DOHH2 (cell line): ENCODE measurements at regions not wholly inside any gene's neighbourhood (a gene's known extent, or its start where the extent isn't known, plus 50 kb on each side); places are given as distances from the start of the nearest gene placed in this dataset.

Experiments
- H3F3A ChIP-seq: fragments of 200-600 bp; sonication (generic), shearing (Covaris generic); 2 replicates; pipeline ENCODE4 v1.6.0; 2016; ENCODE audit warnings: antibody characterized with exemption, mild to moderate bottlenecking; ENCODE audit not compliant: control insufficient read depth, insufficient read depth
- H3K27ac ChIP-seq: fragments of 200-600 bp; sonication (generic); 2 replicates; pipeline ENCODE4 v1.5.1; 2014; ENCODE audit warnings: low read depth, mild to moderate bottlenecking, low read length, moderate library complexity
- H3K27me3 ChIP-seq: fragments of 200-600 bp; sonication (generic); 2 replicates; pipeline ENCODE4 v1.6.1; 2014; ENCODE audit warnings: mild to moderate bottlenecking, low read length, mixed read lengths; ENCODE audit not compliant: control insufficient read depth
- H3K36me3 ChIP-seq: fragments of 200-600 bp; sonication (generic); 2 replicates; pipeline ENCODE4 v1.6.1; 2014; ENCODE audit warnings: mild to moderate bottlenecking, low read length, moderate library complexity, mixed read lengths; ENCODE audit not compliant: control insufficient read depth
- H3K4me1 ChIP-seq: fragments of 200-600 bp; sonication (generic); 2 replicates; pipeline ENCODE4 v1.6.1; 2014; ENCODE audit warnings: mild to moderate bottlenecking, low read length, mixed read lengths; ENCODE audit not compliant: control insufficient read depth
- H3K4me2 ChIP-seq: fragments of 200-600 bp; sonication (generic); 2 replicates; pipeline ENCODE4 v1.6.0; 2014; ENCODE audit warnings: mild to moderate bottlenecking, low read length, moderate library complexity
- H3K4me3 ChIP-seq: fragments of 200-600 bp; sonication (generic); 2 replicates; pipeline ENCODE4 v1.5.1; 2014; ENCODE audit warnings: mild to moderate bottlenecking, low read length, mixed read lengths
- H3K79me2 ChIP-seq: fragments of 200-600 bp; sonication (generic); 2 replicates; pipeline ENCODE4 v1.6.1; 2014; ENCODE audit warnings: mild to moderate bottlenecking, low read length, mixed read lengths; ENCODE audit not compliant: control insufficient read depth
- H3K9me2 ChIP-seq: fragments of 200-600 bp; sonication (generic); replicated peaks from 2 replicates; pipeline ENCODE4 v1.6.1; 2014; ENCODE audit warnings: mild to moderate bottlenecking, low read length, mixed read lengths; ENCODE audit not compliant: control insufficient read depth
- H3K9me3 ChIP-seq: fragments of 200-600 bp; sonication (generic); 2 replicates; pipeline ENCODE4 v1.6.1; 2014; ENCODE audit warnings: antibody characterized with exemption, low read length, mixed read lengths; ENCODE audit not compliant: control insufficient read depth, insufficient read depth
- H4K20me1 ChIP-seq: fragments of 200-600 bp; sonication (generic); 2 replicates; pipeline ENCODE4 v1.6.0; 2014; ENCODE audit warnings: low read depth, mild to moderate bottlenecking, antibody characterized with exemption, low read length, moderate library complexity; ENCODE audit not compliant: control insufficient read depth, insufficient read depth
- EZH2phosphoT487 ChIP-seq: fragments of 200-600 bp; sonication (generic); IDR thresholded peaks from 2 replicates; pipeline ENCODE4 v1.6.1; 2017; ENCODE audit warnings: borderline replicate concordance, mild to moderate bottlenecking, antibody characterized with exemption, low read length, moderate library complexity, mixed read lengths
- TF ChIP-seq, protein P1 (sequence below): fragments of 200-600 bp; sonication (generic); IDR thresholded peaks from one replicate; pipeline ENCODE4 v1.5.1; 2014; ENCODE audit warnings: antibody characterized with exemption, mild to moderate bottlenecking, low read depth, low read length; ENCODE audit not compliant: poor library complexity, severe bottlenecking

DNA sequence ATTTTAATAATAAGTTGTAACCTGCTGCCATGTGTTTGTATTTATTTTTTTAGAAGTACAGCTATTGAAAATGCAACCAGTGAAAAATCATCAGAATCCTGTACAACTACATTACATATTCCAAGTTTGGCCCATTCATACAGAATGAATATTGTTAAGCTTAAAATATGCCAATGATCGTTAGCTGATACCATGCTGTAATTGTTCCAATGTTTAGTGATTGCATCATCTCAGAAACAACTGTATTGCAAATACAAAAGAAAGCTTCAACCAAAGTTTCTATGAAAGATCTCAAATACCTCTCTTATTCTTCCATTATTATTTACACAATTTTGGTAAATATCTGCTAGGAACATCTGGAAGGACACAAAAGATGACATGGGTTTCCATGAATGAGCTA lies 51.6 kb upstream of the ALCAM start:
- Histone ChIP-seq H3K27ac (no peak overlapping the region), H3K9me2 (no peaks in the 10 kb centered on the region), H3K4me1 (no peaks in the 10 kb centered on the region), H3K4me3 (no peak overlapping the region), H3K9me3 (no peaks in the 10 kb centered on the region), H3K4me2 (no peak overlapping the region), H3K79me2 (no peaks in the 10 kb centered on the region), H4K20me1 (no peaks in the 10 kb centered on the region), H3F3A (no peaks in the 10 kb centered on the region), H3K27me3 (no peaks in the 10 kb centered on the region), H3K36me3 (no peaks in the 10 kb centered on the region)
- no peak for TF ChIP-seq EZH2phosphoT487
- TF ChIP-seq, protein P1, sequence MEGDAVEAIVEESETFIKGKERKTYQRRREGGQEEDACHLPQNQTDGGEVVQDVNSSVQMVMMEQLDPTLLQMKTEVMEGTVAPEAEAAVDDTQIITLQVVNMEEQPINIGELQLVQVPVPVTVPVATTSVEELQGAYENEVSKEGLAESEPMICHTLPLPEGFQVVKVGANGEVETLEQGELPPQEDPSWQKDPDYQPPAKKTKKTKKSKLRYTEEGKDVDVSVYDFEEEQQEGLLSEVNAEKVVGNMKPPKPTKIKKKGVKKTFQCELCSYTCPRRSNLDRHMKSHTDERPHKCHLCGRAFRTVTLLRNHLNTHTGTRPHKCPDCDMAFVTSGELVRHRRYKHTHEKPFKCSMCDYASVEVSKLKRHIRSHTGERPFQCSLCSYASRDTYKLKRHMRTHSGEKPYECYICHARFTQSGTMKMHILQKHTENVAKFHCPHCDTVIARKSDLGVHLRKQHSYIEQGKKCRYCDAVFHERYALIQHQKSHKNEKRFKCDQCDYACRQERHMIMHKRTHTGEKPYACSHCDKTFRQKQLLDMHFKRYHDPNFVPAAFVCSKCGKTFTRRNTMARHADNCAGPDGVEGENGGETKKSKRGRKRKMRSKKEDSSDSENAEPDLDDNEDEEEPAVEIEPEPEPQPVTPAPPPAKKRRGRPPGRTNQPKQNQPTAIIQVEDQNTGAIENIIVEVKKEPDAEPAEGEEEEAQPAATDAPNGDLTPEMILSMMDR: no peak

DNA sequence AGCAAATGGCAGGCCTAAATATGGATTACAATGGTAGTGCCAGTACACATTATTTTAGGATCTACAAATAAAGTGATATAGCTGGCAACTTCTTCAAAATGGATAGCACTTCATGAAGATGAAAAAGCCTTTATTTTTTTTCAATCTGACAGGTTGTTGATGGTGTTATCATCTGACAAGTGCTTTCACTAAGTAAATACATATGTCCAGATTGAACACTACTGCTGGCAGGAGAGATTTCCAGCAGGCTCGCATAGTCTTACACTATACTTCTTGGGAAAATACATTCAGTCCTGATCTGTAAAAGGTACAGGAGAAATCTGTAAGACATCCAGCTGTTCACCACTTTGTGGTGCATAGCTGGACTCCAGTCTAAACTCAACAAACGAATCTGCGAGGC lies 50.9 kb upstream of the ALCAM start:
- H3K9me2 ChIP-seq: no peaks in the 10 kb centered on the region
- no peak overlapping the region for H3K4me3 ChIP-seq
- H3K27ac ChIP-seq: no peak overlapping the region
- no peaks in the 10 kb centered on the region for H3F3A ChIP-seq
- H3K9me3 ChIP-seq: no peaks in the 10 kb centered on the region
- H3K79me2 ChIP-seq: no peaks in the 10 kb centered on the region
- TF ChIP-seq, protein P1: no peak
- no peak for TF ChIP-seq EZH2phosphoT487
- no peaks in the 10 kb centered on the region for H4K20me1 ChIP-seq
- H3K4me1 ChIP-seq: no peaks in the 10 kb centered on the region
- no peaks in the 10 kb centered on the region for H3K36me3 ChIP-seq
- no peaks in the 10 kb centered on the region for H3K27me3 ChIP-seq
- no peak overlapping the region for H3K4me2 ChIP-seq

DNA sequence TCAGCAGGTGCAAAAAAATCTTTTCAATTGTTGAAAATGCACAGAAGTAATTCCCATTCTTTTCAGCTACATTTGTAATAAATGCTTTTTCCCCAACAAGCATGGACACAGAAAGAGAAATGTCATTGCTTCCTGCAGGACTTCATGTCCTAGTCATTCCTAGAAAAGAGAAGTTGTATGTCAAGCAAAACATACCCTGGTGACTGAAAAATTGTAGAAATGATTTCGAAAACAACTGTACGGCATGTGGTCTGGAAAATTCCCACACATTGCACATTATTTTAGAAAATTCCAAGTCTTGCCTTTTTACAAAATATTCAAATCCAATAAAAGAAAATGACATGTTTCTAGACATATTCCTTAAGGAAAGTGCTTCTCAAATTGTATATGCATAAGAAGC lies 50.4 kb upstream of the ALCAM start:
- Histone ChIP-seq H3K36me3 (no peaks in the 10 kb centered on the region), H3K79me2 (no peaks in the 10 kb centered on the region), H3K9me3 (no peaks in the 10 kb centered on the region), H3K27me3 (no peaks in the 10 kb centered on the region), H3K4me3 (no peak overlapping the region), H3K27ac (no peak overlapping the region), H3K9me2 (no peaks in the 10 kb centered on the region), H3K4me1 (no peaks in the 10 kb centered on the region), H4K20me1 (no peaks in the 10 kb centered on the region), H3F3A (no peaks in the 10 kb centered on the region), H3K4me2 (no peak overlapping the region)
- TF ChIP-seq, protein P1: no peak
- TF ChIP-seq EZH2phosphoT487: no peak
